ENCODE measurements at regions not wholly inside any gene's neighbourhood (a gene's known extent, or its start where the extent isn't known, plus 50 kb on each side); places are given as distances from the start of the nearest gene placed in this dataset.

GRCh38 chr12:61291647-61292046, 968.6 kb upstream of the USP15 start:
- no peak for TF ChIP-seq POLR2A (IDR thresholded peaks at IDR 0.05)
- TF ChIP-seq CTCF (IDR thresholded peaks at IDR 0.05) = no peak
- no peak for TF ChIP-seq POLR2AphosphoS5 (IDR thresholded peaks at IDR 0.05)
